RKO (cell line): ENCODE measurements at regions not wholly inside any gene's neighbourhood (a gene's known extent, or its start where the extent isn't known, plus 50 kb on each side); places are given as distances from the start of the nearest gene placed in this dataset.
"Not testable (repeated sequence)": the region's sequence is repeated elsewhere in the genome, so short reads cannot be mapped to it uniquely, and the experiment has no call there.

Experiments used
- DNase-seq: peaks from one replicate; pipeline ENCODE4 v3.0.0-alpha.2; 2016; ENCODE audit warnings: low spot score

- DNase-seq = peak; percentile 25
Measured at GRCh38 chr21:14321042-14321441, 61.9 kb downstream of the HSPA13 start.

GRCh38 chr21:14319805-14320204, 63.1 kb downstream of the HSPA13 start:
- DNase-seq = no peak

- no peak for DNase-seq
Measured at GRCh38 chr21:14318578-14318977, 64.4 kb downstream of the HSPA13 start.

- no peak for DNase-seq
Measured at GRCh38 chr21:14317507-14317906, 65.4 kb downstream of the HSPA13 start.

- DNase-seq = no peak
Measured at GRCh38 chr21:14313300-14313699, 69.6 kb downstream of the HSPA13 start.

- DNase-seq = no peak
Measured at GRCh38 chr21:14312871-14313270, 70.1 kb downstream of the HSPA13 start.

- DNase-seq = no peak
Measured at GRCh38 chr21:14308234-14308633, 74.7 kb downstream of the HSPA13 start.

GRCh38 chr21:14306126-14306907, 76.6 kb downstream of the HSPA13 start:
- peak; percentile 35 for DNase-seq

GRCh38 chr21:14303731-14304488, 79.0 kb downstream of the HSPA13 start:
- DNase-seq = no peak

GRCh38 chr21:14300074-14300473, 82.9 kb downstream of the HSPA13 start:
- no peak for DNase-seq

GRCh38 chr21:14290576-14290975, 74.6 kb downstream of the RBM11 start:
- DNase-seq = no peak

GRCh38 chr21:14288922-14289321, 73.0 kb downstream of the RBM11 start:
- DNase-seq = no peak

GRCh38 chr21:14285147-14285761, 69.3 kb downstream of the RBM11 start:
- DNase-seq = no peak

- no peak for DNase-seq
Measured at GRCh38 chr21:14284481-14284880, 68.5 kb downstream of the RBM11 start.

GRCh38 chr21:14281188-14281900, 65.4 kb downstream of the RBM11 start:
- DNase-seq = not testable (repeated sequence)
